Naive thymus-derived CD4-positive, alpha-beta T cell (primary cell): ENCODE measurements at regions not wholly inside any gene's neighbourhood (a gene's known extent, or its start where the extent isn't known, plus 50 kb on each side); places are given as distances from the start of the nearest gene placed in this dataset.

Experiments
- ATAC-seq: fragments of 150-1000 bp; cut with Tn5 transposase; 2 replicates; pipeline ENCODE4 v1.10.0; 2021; ENCODE audit warnings: mild to moderate bottlenecking, moderate library complexity
- CTCF ChIA-PET: fragments of 350-600 bp; sonication (Branson Sonifier 250); formaldehyde crosslinking; loops from one replicate; lab custom pipeline; 2021; ENCODE audit warnings: antibody characterized with exemption; lab: Charles Lee
- POLR2A ChIA-PET: fragments of 350-600 bp; sonication (Branson Sonifier 250); formaldehyde crosslinking; loops from one replicate; lab custom pipeline; 2021; ENCODE audit warnings: antibody characterized with exemption, inconsistent platforms; lab: Charles Lee
- DNase-seq, 9 donors: peaks; one replicate each; pipeline versions ENCODE4 v3.0.0 to v3.0.0-alpha.2; 2020 to 2022; ENCODE audit warnings: mixed read lengths in 1 of 9
- H3K27ac ChIP-seq: one replicate; pipeline ENCODE4 v1.7.0; 2013; ENCODE audit warnings: mild to moderate bottlenecking, low read depth, low read length, moderate library complexity
- H3K27me3 ChIP-seq, 2 donors: one replicate each; pipeline ENCODE4 v1.7.0; 2013; ENCODE audit warnings: low read length in 2 of 2, mild to moderate bottlenecking in 2 of 2, moderate library complexity in 2 of 2; ENCODE audit not compliant: control insufficient read depth in 2 of 2, insufficient read depth in 2 of 2
- H3K36me3 ChIP-seq, 3 experiments: 1 replicate in 2 of 3; 2 replicates in 1 of 3; pipeline ENCODE4 v1.7.0; 2013; ENCODE audit warnings: low read length in 3 of 3, mild to moderate bottlenecking in 3 of 3, moderate library complexity in 1 of 3; ENCODE audit not compliant: insufficient read depth in 3 of 3, control insufficient read depth in 2 of 3
- H3K4me1 ChIP-seq, 2 donors: one replicate each; pipeline ENCODE4 v1.7.0; 2013; ENCODE audit warnings: low read length in 2 of 2, mild to moderate bottlenecking in 2 of 2, moderate library complexity in 1 of 2; ENCODE audit not compliant: control insufficient read depth in 2 of 2, insufficient read depth in 2 of 2
- H3K4me3 ChIP-seq: 2 replicates; pipeline ENCODE4 v1.7.0; 2013; ENCODE audit warnings: mild to moderate bottlenecking, low read length
- H3K9me3 ChIP-seq, 3 experiments: 1 replicate in 2 of 3; 2 replicates in 1 of 3; pipeline ENCODE4 v1.7.0; 2013; ENCODE audit warnings: low read length in 3 of 3; ENCODE audit not compliant: control insufficient read depth in 2 of 3
- H3K27ac Mint-ChIP-seq, 9 donors: one replicate each; pipeline ENCODE4 v1.8.0; 2020 to 2022; ENCODE audit warnings: mixed read lengths in 9 of 9, mild to moderate bottlenecking in 8 of 9, moderate library complexity in 5 of 9, inconsistent platforms in 2 of 9
- H3K27me3 Mint-ChIP-seq, 5 donors: one replicate each; pipeline ENCODE4 v1.8.0; 2021 to 2022; ENCODE audit warnings: mixed read lengths in 5 of 5, mild to moderate bottlenecking in 1 of 5
- H3K36me3 Mint-ChIP-seq, 5 donors: one replicate each; pipeline ENCODE4 v1.8.0; 2020 to 2022; ENCODE audit warnings: mixed read lengths in 5 of 5, mild to moderate bottlenecking in 3 of 5, inconsistent platforms in 1 of 5
- H3K4me1 Mint-ChIP-seq, 7 donors: one replicate each; pipeline ENCODE4 v1.8.0; 2020 to 2022; ENCODE audit warnings: mixed read lengths in 7 of 7, mild to moderate bottlenecking in 3 of 7, inconsistent platforms in 1 of 7
- H3K4me3 Mint-ChIP-seq, 10 donors: one replicate each; pipeline ENCODE4 v1.8.0; 2020 to 2022; ENCODE audit warnings: mild to moderate bottlenecking in 10 of 10, mixed read lengths in 10 of 10, moderate library complexity in 6 of 10, inconsistent platforms in 2 of 10
- H3K9me3 Mint-ChIP-seq, 11 donors: one replicate each; pipeline ENCODE4 v1.8.0; 2020 to 2022; ENCODE audit warnings: mixed read lengths in 11 of 11, mild to moderate bottlenecking in 4 of 11, inconsistent platforms in 1 of 11, moderate library complexity in 1 of 11
- intact Hi-C, 2 donors: fragments of 100-400 bp; cut with micrococcal nuclease; formaldehyde crosslinking; loops; one replicate each; pipeline ENCODE4 v1.15.1; 2023

DNA sequence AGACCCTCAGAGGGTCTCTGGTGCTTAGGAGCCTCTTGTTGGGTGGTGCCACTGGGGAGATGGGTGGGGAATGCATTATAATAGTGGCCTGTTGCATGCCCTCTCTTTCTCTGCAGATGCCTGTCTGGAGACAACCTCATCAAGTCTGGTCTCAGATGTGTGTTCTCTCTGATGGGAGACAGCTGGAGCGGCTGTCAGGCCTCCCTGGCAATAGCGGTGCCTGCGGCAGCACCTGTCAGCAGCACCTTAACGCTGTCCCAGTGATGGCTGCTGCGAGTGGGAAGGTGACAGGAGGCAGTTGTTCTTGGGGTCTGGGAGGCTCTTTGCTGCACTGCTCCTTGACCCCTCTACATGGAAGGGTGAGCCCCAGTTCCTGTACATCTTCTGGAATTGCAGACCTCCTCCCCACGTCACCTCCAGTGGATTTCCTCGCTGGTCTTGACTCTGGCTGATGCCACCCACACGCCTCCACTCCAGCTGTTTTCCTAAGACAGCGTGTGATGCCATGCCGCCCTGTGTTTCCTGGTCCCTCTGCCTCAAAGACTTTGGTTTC is 63.3 kb upstream of the BLCAP start:
- Histone ChIP-seq H3K27ac (no peak overlapping the region), H3K4me3 (no peak overlapping the region), H3K36me3 (no peaks in the 10 kb centered on the region), H3K9me3 (no peaks in the 10 kb centered on the region), H3K27me3 (no peaks in the 10 kb centered on the region), H3K4me1 (no peaks in the 10 kb centered on the region)
- Mint-ChIP-seq H3K27me3 (peaks cover 3 to 46% (median 34%) of the 10 kb centered on the region in 5 donors), H3K9me3 (peaks cover 0 to 20% (median 7%) of the 10 kb centered on the region in 11 donors), H3K4me1 (no peaks in the 10 kb centered on the region), H3K4me3 (no peak overlapping the region), H3K36me3 (peaks cover 0 to 4% (median 0%) of the 10 kb centered on the region in 5 donors), H3K27ac (no peak overlapping the region)
- DNase-seq (no peak), ATAC-seq (no peak)
- intact Hi-C loops: no loop called here
- POLR2A ChIA-PET: no interaction called here
- CTCF ChIA-PET: no interaction called here

GRCh38 chr20:37586078-37586477 is 58.4 kb upstream of the BLCAP start:
- DNase-seq (no peak), ATAC-seq (no peak)
- peaks cover 0 to 3% (median 0%) of the 10 kb centered on the region in 3 experiments for H3K9me3 ChIP-seq
- no peak overlapping the region for H3K4me3 ChIP-seq
- no peaks in the 10 kb centered on the region for H3K27me3 ChIP-seq
- Mint-ChIP-seq H3K27ac (no peak overlapping the region), H3K27me3 (peaks cover 15 to 54% (median 41%) of the 10 kb centered on the region in 5 donors), H3K4me1 (no peaks in the 10 kb centered on the region), H3K36me3 (peaks cover 0 to 4% (median 0%) of the 10 kb centered on the region in 5 donors), H3K9me3 (peaks cover 0 to 26% (median 12%) of the 10 kb centered on the region in 11 donors), H3K4me3 (no peak overlapping the region)
- H3K36me3 ChIP-seq: no peaks in the 10 kb centered on the region
- CTCF ChIA-PET: no interaction called here
- no peaks in the 10 kb centered on the region for H3K4me1 ChIP-seq
- intact Hi-C loops: no loop called here
- POLR2A ChIA-PET: no interaction called here
- H3K27ac ChIP-seq: no peak overlapping the region

DNA sequence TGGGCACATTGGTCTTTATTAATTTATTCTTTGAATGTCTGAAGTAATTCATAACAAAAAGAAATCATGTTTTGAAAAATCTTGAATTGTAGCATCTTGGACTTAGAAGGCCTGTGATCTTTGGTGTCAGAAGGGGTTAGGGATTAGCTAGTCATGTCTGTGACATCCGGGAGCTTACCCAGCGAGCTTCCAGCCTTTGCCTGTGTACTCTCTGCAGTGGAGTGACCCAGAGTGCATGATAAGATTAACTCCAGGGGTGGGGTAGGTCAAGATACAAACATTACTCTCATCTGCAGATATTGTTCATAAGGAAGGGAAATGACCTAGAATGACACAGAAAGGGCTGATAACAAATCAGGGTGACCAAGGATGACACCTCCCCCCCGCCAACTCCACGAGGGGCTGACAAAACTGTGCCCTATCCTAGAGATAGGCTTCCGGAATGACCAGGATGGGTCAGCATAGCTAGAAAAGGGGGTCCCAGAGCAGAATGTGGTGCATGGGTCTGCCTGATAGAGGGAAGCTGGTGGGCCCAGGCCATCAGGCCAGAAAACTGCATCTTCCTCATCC is 56.6 kb upstream of the BLCAP start:
- H3K9me3 ChIP-seq: peaks cover 0 to 3% (median 0%) of the 10 kb centered on the region in 3 experiments
- CTCF ChIA-PET: no interaction called here
- ATAC-seq (no peak), DNase-seq (no peak)
- no peak overlapping the region for H3K27ac ChIP-seq
- H3K36me3 ChIP-seq: no peaks in the 10 kb centered on the region
- Mint-ChIP-seq H3K4me1 (no peaks in the 10 kb centered on the region), H3K27me3 (peaks cover 15 to 64% (median 45%) of the 10 kb centered on the region in 5 donors), H3K27ac (no peak overlapping the region), H3K9me3 (peaks cover 0 to 26% (median 12%) of the 10 kb centered on the region in 11 donors), H3K4me3 (no peak overlapping the region), H3K36me3 (peaks cover 0 to 4% (median 0%) of the 10 kb centered on the region in 5 donors)
- no peaks in the 10 kb centered on the region for H3K27me3 ChIP-seq
- H3K4me3 ChIP-seq: no peak overlapping the region
- H3K4me1 ChIP-seq: no peaks in the 10 kb centered on the region
- intact Hi-C loops: no loop called here
- POLR2A ChIA-PET: no interaction called here

DNA sequence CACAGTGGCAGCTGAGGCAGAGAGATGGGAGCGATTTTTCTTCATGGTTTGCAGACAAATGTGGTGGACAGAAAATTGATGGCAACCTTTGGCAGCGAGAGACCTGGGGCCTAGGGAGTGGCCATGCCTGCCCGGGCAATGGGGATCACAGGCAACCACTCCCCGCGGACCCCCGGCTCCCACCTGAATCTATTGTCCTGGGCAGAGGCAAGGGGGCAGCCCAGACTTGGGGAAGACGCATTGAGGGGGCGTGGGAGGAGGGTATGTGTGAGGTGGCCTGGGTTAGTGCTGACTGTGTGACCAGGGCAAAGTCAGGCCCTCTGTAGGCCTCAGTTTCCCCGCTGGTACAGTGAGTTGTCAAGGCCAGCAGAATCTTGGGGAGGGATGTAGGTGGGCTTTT is 53.6 kb upstream of the BLCAP start:
- ChIA-PET CTCF (no interaction called here), POLR2A (no interaction called here)
- Histone ChIP-seq H3K9me3 (peaks cover 0 to 3% (median 0%) of the 10 kb centered on the region in 3 experiments), H3K4me1 (no peaks in the 10 kb centered on the region), H3K27ac (no peak overlapping the region), H3K27me3 (no peaks in the 10 kb centered on the region), H3K4me3 (no peak overlapping the region), H3K36me3 (no peaks in the 10 kb centered on the region)
- Mint-ChIP-seq H3K36me3 (no peaks in the 10 kb centered on the region), H3K27ac (no peak overlapping the region), H3K4me3 (no peak overlapping the region), H3K9me3 (peaks cover 0 to 11% (median 6%) of the 10 kb centered on the region in 11 donors), H3K4me1 (peaks cover 0 to 3% (median 0%) of the 10 kb centered on the region in 7 donors), H3K27me3 (peaks cover 17 to 59% (median 52%) of the 10 kb centered on the region in 5 donors)
- intact Hi-C loops: no loop called here
- ATAC-seq: no peak
- DNase-seq: no peak

- Mint-ChIP-seq H3K36me3 (no peaks in the 10 kb centered on the region), H3K27me3 (peaks cover 15 to 50% (median 47%) of the 10 kb centered on the region in 5 donors), H3K4me1 (peaks cover 0 to 3% (median 0%) of the 10 kb centered on the region in 7 donors), H3K9me3 (peaks cover 0 to 3% (median 0%) of the 10 kb centered on the region in 11 donors), H3K27ac (no peak overlapping the region), H3K4me3 (no peak overlapping the region)
- ChIA-PET POLR2A (no interaction called here), CTCF (no interaction called here)
- no peaks in the 10 kb centered on the region for H3K36me3 ChIP-seq
- no peaks in the 10 kb centered on the region for H3K27me3 ChIP-seq
- DNase-seq (no peak), ATAC-seq (no peak)
- no peaks in the 10 kb centered on the region for H3K4me1 ChIP-seq
- no peaks in the 10 kb centered on the region for H3K9me3 ChIP-seq
- no peak overlapping the region for H3K27ac ChIP-seq
- intact Hi-C loops: no loop called here
- no peak overlapping the region for H3K4me3 ChIP-seq
Observed at GRCh38 chr20:37580069-37580468, 52.4 kb upstream of the BLCAP start.

GRCh38 chr20:37579106-37579505 is 51.4 kb upstream of the BLCAP start:
- Histone ChIP-seq H3K9me3 (no peaks in the 10 kb centered on the region), H3K4me3 (no peak overlapping the region), H3K27me3 (no peaks in the 10 kb centered on the region), H3K27ac (no peak overlapping the region), H3K4me1 (no peaks in the 10 kb centered on the region), H3K36me3 (no peaks in the 10 kb centered on the region)
- H3K4me1 Mint-ChIP-seq: peaks cover 0 to 3% (median 0%) of the 10 kb centered on the region in 7 donors
- H3K9me3 Mint-ChIP-seq: no peaks in the 10 kb centered on the region
- H3K36me3 Mint-ChIP-seq: no peaks in the 10 kb centered on the region
- DNase-seq (no peak), ATAC-seq (no peak)
- H3K27ac Mint-ChIP-seq: no peak overlapping the region
- intact Hi-C loops: no loop called here
- peaks cover 9 to 42% (median 39%) of the 10 kb centered on the region in 5 donors for H3K27me3 Mint-ChIP-seq
- CTCF ChIA-PET: no interaction called here
- H3K4me3 Mint-ChIP-seq: no peak overlapping the region
- POLR2A ChIA-PET: no interaction called here

GRCh38 chr20:37577981-37578380 is 50.3 kb upstream of the BLCAP start:
- intact Hi-C loops: no loop called here
- ChIA-PET POLR2A (no interaction called here), CTCF (no interaction called here)
- DNase-seq: no peak
- Histone ChIP-seq H3K36me3 (no peaks in the 10 kb centered on the region), H3K4me1 (no peaks in the 10 kb centered on the region), H3K9me3 (no peaks in the 10 kb centered on the region), H3K27ac (no peak overlapping the region), H3K4me3 (no peak overlapping the region), H3K27me3 (no peaks in the 10 kb centered on the region)
- peaks cover 0 to 3% (median 0%) of the 10 kb centered on the region in 7 donors for H3K4me1 Mint-ChIP-seq
- ATAC-seq: no peak
- H3K4me3 Mint-ChIP-seq: no peak overlapping the region
- H3K27me3 Mint-ChIP-seq: peaks cover 9 to 52% (median 43%) of the 10 kb centered on the region in 5 donors
- H3K27ac Mint-ChIP-seq: no peak overlapping the region
- no peaks in the 10 kb centered on the region for H3K36me3 Mint-ChIP-seq
- peaks cover 0 to 2% (median 0%) of the 10 kb centered on the region in 11 donors for H3K9me3 Mint-ChIP-seq
